ENCODE measurements at regions not wholly inside any gene's neighbourhood (a gene's known extent, or its start where the extent isn't known, plus 50 kb on each side); places are given as distances from the start of the nearest gene placed in this dataset.

DNA sequence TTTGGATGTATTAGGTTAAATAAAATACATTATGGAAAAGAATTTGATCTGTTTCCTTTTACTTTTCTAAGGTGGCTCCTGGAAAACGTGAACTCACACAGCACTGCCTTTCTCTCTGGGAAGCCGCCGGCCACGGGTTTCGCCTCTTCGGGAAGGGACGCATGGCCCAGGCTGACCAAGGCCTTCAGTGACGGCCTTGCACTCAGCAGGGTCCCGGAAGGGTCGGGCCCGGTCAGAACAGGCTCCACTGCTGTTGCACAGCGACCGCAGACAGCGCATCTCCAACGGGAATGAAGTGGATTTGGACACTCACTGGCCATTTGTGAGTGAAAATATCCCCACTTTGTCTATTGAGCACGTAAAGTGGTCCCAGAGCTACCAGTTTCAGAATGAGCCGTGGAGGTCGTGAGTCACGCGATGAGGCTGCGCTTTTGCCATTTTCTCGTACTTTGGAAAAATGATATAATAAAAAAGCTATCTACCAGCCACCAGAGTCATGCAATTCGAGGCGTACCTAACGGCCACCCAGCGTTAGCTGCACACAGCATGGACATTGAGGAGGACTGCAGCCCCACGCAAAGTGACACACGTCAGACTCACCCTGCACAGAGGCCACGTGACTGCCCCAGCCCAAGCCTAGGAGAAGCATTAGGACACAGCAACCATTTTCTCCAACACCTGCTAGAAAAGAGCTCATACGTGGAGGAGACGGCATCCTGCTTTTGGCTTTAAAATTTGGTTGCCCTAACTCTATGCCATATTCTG, 244.3 kb downstream of the TTLL2 start:
- Histone ChIP-seq H3K27me3 (ENCODE audit: control insufficient read depth, insufficient read depth, low read length) (no peaks in the 10 kb centered on the region), H3K36me3 (ENCODE audit: control insufficient read depth, low read depth, low read length) (no peaks in the 10 kb centered on the region), H3K4me1 (ENCODE audit: control insufficient read depth, low read depth, low read length) (no peaks in the 10 kb centered on the region), H3K4me3 (ENCODE audit: low read length) (no peak overlapping the region), H3K9me3 (ENCODE audit: control insufficient read depth, low read depth, low read length) (no peaks in the 10 kb centered on the region), H3K9ac (ENCODE audit: low read length) (no peak overlapping the region), H3K27ac (ENCODE audit: low read length) (no peak overlapping the region)

GRCh38 chr6:167569879-167570278, 245.0 kb downstream of the TTLL2 start:
- H3K27me3 ChIP-seq (ENCODE audit: control insufficient read depth, insufficient read depth, low read length) = no peaks in the 10 kb centered on the region
- no peaks in the 10 kb centered on the region for H3K36me3 ChIP-seq (ENCODE audit: control insufficient read depth, low read depth, low read length)
- H3K4me1 ChIP-seq (ENCODE audit: control insufficient read depth, low read depth, low read length) = no peaks in the 10 kb centered on the region
- no peak overlapping the region for H3K27ac ChIP-seq (ENCODE audit: low read length)
- no peak overlapping the region for H3K9ac ChIP-seq (ENCODE audit: low read length)
- no peaks in the 10 kb centered on the region for H3K9me3 ChIP-seq (ENCODE audit: control insufficient read depth, low read depth, low read length)
- no peak overlapping the region for H3K4me3 ChIP-seq (ENCODE audit: low read length)

- H3K27me3 ChIP-seq (ENCODE audit: control insufficient read depth, insufficient read depth, low read length) = no peaks in the 10 kb centered on the region
- no peak overlapping the region for H3K9ac ChIP-seq (ENCODE audit: low read length)
- H3K27ac ChIP-seq (ENCODE audit: low read length) = no peak overlapping the region
- no peak overlapping the region for H3K4me3 ChIP-seq (ENCODE audit: low read length)
- no peaks in the 10 kb centered on the region for H3K36me3 ChIP-seq (ENCODE audit: control insufficient read depth, low read depth, low read length)
- no peaks in the 10 kb centered on the region for H3K4me1 ChIP-seq (ENCODE audit: control insufficient read depth, low read depth, low read length)
- no peaks in the 10 kb centered on the region for H3K9me3 ChIP-seq (ENCODE audit: control insufficient read depth, low read depth, low read length)
Measured at GRCh38 chr6:167570460-167571400, 245.8 kb downstream of the TTLL2 start.

DNA sequence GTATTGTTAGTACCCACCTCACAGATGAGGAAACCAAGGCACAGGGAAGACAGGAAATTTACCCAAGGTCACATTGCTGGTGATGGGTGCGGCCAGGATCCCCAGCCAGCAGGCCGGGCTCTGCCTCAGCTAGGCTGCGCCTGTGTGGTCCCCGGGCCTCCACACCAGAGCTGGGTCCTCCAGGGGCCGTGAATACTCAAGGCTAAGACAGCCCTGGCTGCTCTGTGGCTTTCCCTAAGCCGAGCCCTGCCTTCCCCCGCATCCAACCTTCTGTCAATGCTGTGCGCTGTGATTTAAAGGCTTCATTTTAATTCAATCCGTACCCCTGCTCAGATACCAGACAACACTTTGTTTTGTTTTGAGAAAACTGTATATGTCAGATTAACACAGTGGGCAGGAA, 246.7 kb downstream of the TTLL2 start:
- H3K9ac ChIP-seq (ENCODE audit: low read length) = no peak overlapping the region
- H3K27ac ChIP-seq (ENCODE audit: low read length) = no peak overlapping the region
- H3K27me3 ChIP-seq (ENCODE audit: control insufficient read depth, insufficient read depth, low read length) = no peaks in the 10 kb centered on the region
- H3K9me3 ChIP-seq (ENCODE audit: control insufficient read depth, low read depth, low read length) = no peaks in the 10 kb centered on the region
- no peaks in the 10 kb centered on the region for H3K4me1 ChIP-seq (ENCODE audit: control insufficient read depth, low read depth, low read length)
- H3K4me3 ChIP-seq (ENCODE audit: low read length) = no peak overlapping the region
- no peaks in the 10 kb centered on the region for H3K36me3 ChIP-seq (ENCODE audit: control insufficient read depth, low read depth, low read length)

- H3K9me3 ChIP-seq (ENCODE audit: control insufficient read depth, low read depth, low read length) = no peaks in the 10 kb centered on the region
- no peaks in the 10 kb centered on the region for H3K27me3 ChIP-seq (ENCODE audit: control insufficient read depth, insufficient read depth, low read length)
- no peak overlapping the region for H3K9ac ChIP-seq (ENCODE audit: low read length)
- H3K4me3 ChIP-seq (ENCODE audit: low read length) = no peak overlapping the region
- H3K4me1 ChIP-seq (ENCODE audit: control insufficient read depth, low read depth, low read length) = no peaks in the 10 kb centered on the region
- H3K36me3 ChIP-seq (ENCODE audit: control insufficient read depth, low read depth, low read length) = no peaks in the 10 kb centered on the region
- no peak overlapping the region for H3K27ac ChIP-seq (ENCODE audit: low read length)
Measured at GRCh38 chr6:167572106-167572505, 247.2 kb downstream of the TTLL2 start.

GRCh38 chr6:167572841-167573271, 248.0 kb downstream of the TTLL2 start:
- Histone ChIP-seq H3K36me3 (ENCODE audit: control insufficient read depth, low read depth, low read length) (no peaks in the 10 kb centered on the region), H3K27ac (ENCODE audit: low read length) (no peak overlapping the region), H3K4me1 (ENCODE audit: control insufficient read depth, low read depth, low read length) (no peaks in the 10 kb centered on the region), H3K9me3 (ENCODE audit: control insufficient read depth, low read depth, low read length) (no peaks in the 10 kb centered on the region), H3K9ac (ENCODE audit: low read length) (no peak overlapping the region), H3K4me3 (ENCODE audit: low read length) (no peak overlapping the region), H3K27me3 (ENCODE audit: control insufficient read depth, insufficient read depth, low read length) (no peaks in the 10 kb centered on the region)

DNA sequence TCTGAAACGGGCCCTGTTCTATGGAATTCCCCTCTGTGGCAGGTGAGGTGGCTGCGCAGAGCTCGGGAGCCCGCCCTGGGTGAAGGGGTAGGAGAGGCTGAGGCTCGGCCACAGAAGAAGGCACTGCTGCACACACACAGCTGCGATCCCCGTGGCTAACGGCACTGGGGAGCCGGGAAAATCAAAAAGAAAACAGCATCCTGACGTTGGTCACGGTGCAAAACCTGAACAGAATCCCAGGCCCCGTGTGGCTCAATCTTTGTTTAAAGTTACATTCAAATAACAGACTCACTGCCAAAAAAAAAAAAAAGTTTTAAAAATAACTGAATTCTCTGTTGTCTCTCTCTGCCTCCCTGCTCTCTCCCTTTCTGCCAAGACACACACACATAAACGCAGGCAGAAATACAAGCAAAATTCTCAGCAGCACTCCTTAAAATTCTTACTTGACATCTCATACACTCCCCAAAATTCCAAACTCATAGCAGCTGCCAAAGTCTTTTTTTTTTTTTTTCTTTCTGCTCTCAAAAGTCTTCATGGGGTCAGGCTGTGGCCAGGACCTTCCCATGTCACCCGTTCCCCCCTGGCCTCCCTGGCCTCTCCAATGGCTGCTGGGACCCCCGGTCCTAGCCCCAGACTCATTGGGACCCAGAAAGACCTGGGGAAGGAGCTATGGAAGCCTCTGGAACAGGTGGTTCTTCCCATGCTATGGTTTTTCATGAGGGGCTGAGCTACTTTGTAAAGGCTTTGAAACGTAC, 248.8 kb downstream of the TTLL2 start:
- H3K36me3 ChIP-seq (ENCODE audit: control insufficient read depth, low read depth, low read length) = no peaks in the 10 kb centered on the region
- H3K27me3 ChIP-seq (ENCODE audit: control insufficient read depth, insufficient read depth, low read length) = no peaks in the 10 kb centered on the region
- no peaks in the 10 kb centered on the region for H3K4me1 ChIP-seq (ENCODE audit: control insufficient read depth, low read depth, low read length)
- H3K9me3 ChIP-seq (ENCODE audit: control insufficient read depth, low read depth, low read length) = no peaks in the 10 kb centered on the region
- no peak overlapping the region for H3K4me3 ChIP-seq (ENCODE audit: low read length)
- no peak overlapping the region for H3K27ac ChIP-seq (ENCODE audit: low read length)
- no peak overlapping the region for H3K9ac ChIP-seq (ENCODE audit: low read length)

GRCh38 chr6:167574431-167575151, 249.7 kb downstream of the TTLL2 start:
- Histone ChIP-seq H3K36me3 (ENCODE audit: control insufficient read depth, low read depth, low read length) (no peaks in the 10 kb centered on the region), H3K27me3 (ENCODE audit: control insufficient read depth, insufficient read depth, low read length) (no peaks in the 10 kb centered on the region), H3K4me3 (ENCODE audit: low read length) (no peak overlapping the region), H3K4me1 (ENCODE audit: control insufficient read depth, low read depth, low read length) (no peaks in the 10 kb centered on the region), H3K9me3 (ENCODE audit: control insufficient read depth, low read depth, low read length) (no peaks in the 10 kb centered on the region), H3K27ac (ENCODE audit: low read length) (no peak overlapping the region), H3K9ac (ENCODE audit: low read length) (no peak overlapping the region)

GRCh38 chr6:167575158-167575696, 250.3 kb downstream of the TTLL2 start:
- no peaks in the 10 kb centered on the region for H3K4me1 ChIP-seq (ENCODE audit: control insufficient read depth, low read depth, low read length)
- H3K36me3 ChIP-seq (ENCODE audit: control insufficient read depth, low read depth, low read length) = no peaks in the 10 kb centered on the region
- H3K27ac ChIP-seq (ENCODE audit: low read length) = no peak overlapping the region
- no peaks in the 10 kb centered on the region for H3K27me3 ChIP-seq (ENCODE audit: control insufficient read depth, insufficient read depth, low read length)
- H3K9me3 ChIP-seq (ENCODE audit: control insufficient read depth, low read depth, low read length) = no peaks in the 10 kb centered on the region
- H3K9ac ChIP-seq (ENCODE audit: low read length) = no peak overlapping the region
- H3K4me3 ChIP-seq (ENCODE audit: low read length) = no peak overlapping the region

DNA sequence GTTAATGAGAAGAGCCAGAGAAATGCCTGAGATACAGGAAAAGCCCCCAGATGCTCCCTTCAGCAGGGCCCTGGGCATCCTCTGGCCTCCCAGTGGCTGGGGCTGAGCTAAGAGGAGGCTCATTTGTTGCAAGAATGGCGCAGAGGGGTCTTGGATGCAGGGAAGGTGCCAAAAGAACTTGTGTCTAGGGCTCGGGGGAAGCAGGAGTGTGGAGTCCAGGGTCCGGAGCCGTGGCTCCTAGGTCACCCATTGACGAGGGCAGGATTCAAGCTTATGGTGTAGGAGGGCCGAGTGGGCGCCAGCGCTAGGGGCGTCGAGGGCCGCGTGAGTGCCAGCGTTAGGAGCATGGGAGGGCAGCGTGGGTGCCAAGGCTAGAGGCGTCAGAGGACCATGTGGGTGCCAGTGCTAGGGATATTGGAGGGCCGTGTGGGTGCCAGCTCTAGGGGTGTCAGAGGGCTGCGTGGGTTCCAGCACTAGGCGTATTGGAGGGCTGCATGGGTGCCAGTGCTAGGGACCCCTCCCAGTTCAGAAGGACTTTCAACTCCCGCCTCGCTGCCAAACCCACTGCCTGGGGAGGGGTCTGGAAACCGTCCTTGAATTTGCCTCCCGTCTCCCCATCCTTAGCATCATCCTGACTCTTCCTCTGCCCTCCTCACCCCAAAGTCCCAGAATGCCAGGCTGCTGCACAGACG, 250.5 kb upstream of the AFDN start:
- no peaks in the 10 kb centered on the region for H3K9me3 ChIP-seq (ENCODE audit: control insufficient read depth, low read depth, low read length)
- H3K9ac ChIP-seq (ENCODE audit: low read length) = no peak overlapping the region
- H3K27ac ChIP-seq (ENCODE audit: low read length) = no peak overlapping the region
- H3K4me1 ChIP-seq (ENCODE audit: control insufficient read depth, low read depth, low read length) = no peaks in the 10 kb centered on the region
- no peaks in the 10 kb centered on the region for H3K27me3 ChIP-seq (ENCODE audit: control insufficient read depth, insufficient read depth, low read length)
- no peak overlapping the region for H3K4me3 ChIP-seq (ENCODE audit: low read length)
- no peaks in the 10 kb centered on the region for H3K36me3 ChIP-seq (ENCODE audit: control insufficient read depth, low read depth, low read length)
